GM04503 (cell line): ENCODE measurements at regions not wholly inside any gene's neighbourhood (a gene's known extent, or its start where the extent isn't known, plus 50 kb on each side); places are given as distances from the start of the nearest gene placed in this dataset.
"Not testable (repeated sequence)": the region's sequence is repeated elsewhere in the genome, so short reads cannot be mapped to it uniquely, and the experiment has no call there.

ENCODE experiments used
- DNase-seq: peaks from one replicate; pipeline ENCODE4 v3.0.0-alpha.2; 2012; ENCODE audit warnings: low read depth

- DNase-seq = no peak
Measured at GRCh38 chr11:26896719-26897118, 97.2 kb upstream of the FIBIN start.

GRCh38 chr11:26898799-26899198 lies 95.1 kb upstream of the FIBIN start:
- DNase-seq = no peak

GRCh38 chr11:26901162-26901561 lies 92.8 kb upstream of the FIBIN start:
- no peak for DNase-seq

GRCh38 chr11:26904132-26904531 lies 89.8 kb upstream of the FIBIN start:
- DNase-seq = no peak

GRCh38 chr11:26904801-26905200 lies 89.1 kb upstream of the FIBIN start:
- DNase-seq = no peak

- DNase-seq = no peak
Measured at GRCh38 chr11:26905368-26905767, 88.5 kb upstream of the FIBIN start.

GRCh38 chr11:26909515-26909914 lies 84.4 kb upstream of the FIBIN start:
- no peak for DNase-seq

GRCh38 chr11:26909991-26910591 lies 83.8 kb upstream of the FIBIN start:
- DNase-seq = no peak

- no peak for DNase-seq
Measured at GRCh38 chr11:26914968-26915367, 78.9 kb upstream of the FIBIN start.

GRCh38 chr11:26916805-26917204 lies 77.1 kb upstream of the FIBIN start:
- DNase-seq = no peak

GRCh38 chr11:26928582-26928981 lies 65.3 kb upstream of the FIBIN start:
- DNase-seq = no peak

GRCh38 chr11:26929806-26930517 lies 64.0 kb upstream of the FIBIN start:
- DNase-seq = no peak

- peak; percentile 55 for DNase-seq
Measured at GRCh38 chr11:26930518-26931247, 63.2 kb upstream of the FIBIN start.

- DNase-seq = peak; percentile 55
Measured at GRCh38 chr11:26931248-26931631, 62.7 kb upstream of the FIBIN start.

- no peak for DNase-seq
Measured at GRCh38 chr11:26931881-26932280, 62.0 kb upstream of the FIBIN start.

GRCh38 chr11:26936109-26936508 lies 57.8 kb upstream of the FIBIN start:
- DNase-seq = no peak

GRCh38 chr11:26937386-26937785 lies 56.5 kb upstream of the FIBIN start:
- DNase-seq = no peak

- DNase-seq = not testable (repeated sequence)
Measured at GRCh38 chr11:26940501-26940900, 53.4 kb upstream of the FIBIN start.

GRCh38 chr11:26942356-26942755 lies 51.6 kb upstream of the FIBIN start:
- no peak for DNase-seq

- DNase-seq = no peak
Measured at GRCh38 chr11:26943636-26944035, 50.3 kb upstream of the FIBIN start.
